ENCODE measurements at regions not wholly inside any gene's neighbourhood (a gene's known extent, or its start where the extent isn't known, plus 50 kb on each side); places are given as distances from the start of the nearest gene placed in this dataset.

GRCh38 chr12:92552412-92553108 lies 150.2 kb upstream of the PLEKHG7 start:
- WGBS, 2 donors: 75 to 76% methylated on average over 3 of the region's 3 CpGs
- Histone ChIP-seq H3K4me3 (ENCODE audit: low read depth in 1 of 2, low read length in 2 of 2) (no peak overlapping the region), H3K4me1 (ENCODE audit: control insufficient read depth in 2 of 2, insufficient read depth in 2 of 2, low read length in 1 of 2) (peaks cover 2 to 13% of the 10 kb centered on the region in 2 donors), H3K27me3 (ENCODE audit: control insufficient read depth in 1 of 2, insufficient read depth in 2 of 2, low read length in 2 of 2) (no peaks in the 10 kb centered on the region), H3K36me3 (ENCODE audit: control insufficient read depth in 2 of 2, insufficient read depth in 2 of 2, low read length in 1 of 2) (no peaks in the 10 kb centered on the region), H3K27ac (ENCODE audit: low read depth in 2 of 2, low read length in 1 of 2) (peak overlapping the region; percentile 77 to 79), H3K9me3 (ENCODE audit: control insufficient read depth in 2 of 2, insufficient read depth in 1 of 2, low read depth in 1 of 2, low read length in 1 of 2) (no peaks in the 10 kb centered on the region)

GRCh38 chr12:92551853-92552397 lies 150.9 kb upstream of the PLEKHG7 start:
- H3K27ac ChIP-seq (ENCODE audit: low read depth in 2 of 2, low read length in 1 of 2): peak overlapping the region; percentile 26 to 47
- H3K36me3 ChIP-seq (ENCODE audit: control insufficient read depth in 2 of 2, insufficient read depth in 2 of 2, low read length in 1 of 2): no peaks in the 10 kb centered on the region
- no peaks in the 10 kb centered on the region for H3K27me3 ChIP-seq (ENCODE audit: control insufficient read depth in 1 of 2, insufficient read depth in 2 of 2, low read length in 2 of 2)
- no peak overlapping the region for H3K4me3 ChIP-seq (ENCODE audit: low read depth in 1 of 2, low read length in 2 of 2)
- H3K4me1 ChIP-seq (ENCODE audit: control insufficient read depth in 2 of 2, insufficient read depth in 2 of 2, low read length in 1 of 2): peaks cover 2 to 13% of the 10 kb centered on the region in 2 donors
- H3K9me3 ChIP-seq (ENCODE audit: control insufficient read depth in 2 of 2, insufficient read depth in 1 of 2, low read depth in 1 of 2, low read length in 1 of 2): no peaks in the 10 kb centered on the region

- Histone ChIP-seq H3K27me3 (ENCODE audit: control insufficient read depth in 1 of 2, insufficient read depth in 2 of 2, low read length in 2 of 2) (no peaks in the 10 kb centered on the region), H3K4me3 (ENCODE audit: low read depth in 1 of 2, low read length in 2 of 2) (no peak overlapping the region), H3K27ac (ENCODE audit: low read depth in 2 of 2, low read length in 1 of 2) (no peak overlapping the region), H3K4me1 (ENCODE audit: control insufficient read depth in 2 of 2, insufficient read depth in 2 of 2, low read length in 1 of 2) (peaks cover 2 to 13% of the 10 kb centered on the region in 2 donors), H3K36me3 (ENCODE audit: control insufficient read depth in 2 of 2, insufficient read depth in 2 of 2, low read length in 1 of 2) (no peaks in the 10 kb centered on the region), H3K9me3 (ENCODE audit: control insufficient read depth in 2 of 2, insufficient read depth in 1 of 2, low read depth in 1 of 2, low read length in 1 of 2) (no peaks in the 10 kb centered on the region)
- 94 to 99% methylated on average over 3 of the region's 3 CpGs for WGBS, 2 donors
These were observed 151.6 kb upstream of the PLEKHG7 start for GRCh38 chr12:92551210-92551609.

- no peak overlapping the region for H3K27ac ChIP-seq (ENCODE audit: low read depth in 2 of 2, low read length in 1 of 2)
- H3K36me3 ChIP-seq (ENCODE audit: control insufficient read depth in 2 of 2, insufficient read depth in 2 of 2, low read length in 1 of 2): no peaks in the 10 kb centered on the region
- no peaks in the 10 kb centered on the region for H3K9me3 ChIP-seq (ENCODE audit: control insufficient read depth in 2 of 2, insufficient read depth in 1 of 2, low read depth in 1 of 2, low read length in 1 of 2)
- no peaks in the 10 kb centered on the region for H3K27me3 ChIP-seq (ENCODE audit: control insufficient read depth in 1 of 2, insufficient read depth in 2 of 2, low read length in 2 of 2)
- peaks cover 2 to 13% of the 10 kb centered on the region in 2 donors for H3K4me1 ChIP-seq (ENCODE audit: control insufficient read depth in 2 of 2, insufficient read depth in 2 of 2, low read length in 1 of 2)
- no peak overlapping the region for H3K4me3 ChIP-seq (ENCODE audit: low read depth in 1 of 2, low read length in 2 of 2)
These were observed 152.1 kb upstream of the PLEKHG7 start for GRCh38 chr12:92550661-92551060.

GRCh38 chr12:92550254-92550653 lies 152.5 kb upstream of the PLEKHG7 start:
- H3K9me3 ChIP-seq (ENCODE audit: control insufficient read depth in 2 of 2, insufficient read depth in 1 of 2, low read depth in 1 of 2, low read length in 1 of 2): no peaks in the 10 kb centered on the region
- no peaks in the 10 kb centered on the region for H3K36me3 ChIP-seq (ENCODE audit: control insufficient read depth in 2 of 2, insufficient read depth in 2 of 2, low read length in 1 of 2)
- no peaks in the 10 kb centered on the region for H3K27me3 ChIP-seq (ENCODE audit: control insufficient read depth in 1 of 2, insufficient read depth in 2 of 2, low read length in 2 of 2)
- no peak overlapping the region for H3K4me3 ChIP-seq (ENCODE audit: low read depth in 1 of 2, low read length in 2 of 2)
- H3K27ac ChIP-seq (ENCODE audit: low read depth in 2 of 2, low read length in 1 of 2): no peak overlapping the region
- H3K4me1 ChIP-seq (ENCODE audit: control insufficient read depth in 2 of 2, insufficient read depth in 2 of 2, low read length in 1 of 2): peaks cover 2 to 13% of the 10 kb centered on the region in 2 donors

GRCh38 chr12:92549516-92549915 lies 153.3 kb upstream of the PLEKHG7 start:
- Histone ChIP-seq H3K27ac (ENCODE audit: low read depth in 2 of 2, low read length in 1 of 2) (no peak overlapping the region), H3K9me3 (ENCODE audit: control insufficient read depth in 2 of 2, insufficient read depth in 1 of 2, low read depth in 1 of 2, low read length in 1 of 2) (no peaks in the 10 kb centered on the region), H3K27me3 (ENCODE audit: control insufficient read depth in 1 of 2, insufficient read depth in 2 of 2, low read length in 2 of 2) (no peaks in the 10 kb centered on the region), H3K4me1 (ENCODE audit: control insufficient read depth in 2 of 2, insufficient read depth in 2 of 2, low read length in 1 of 2) (peaks cover 2 to 13% of the 10 kb centered on the region in 2 donors), H3K36me3 (ENCODE audit: control insufficient read depth in 2 of 2, insufficient read depth in 2 of 2, low read length in 1 of 2) (no peaks in the 10 kb centered on the region), H3K4me3 (ENCODE audit: low read depth in 1 of 2, low read length in 2 of 2) (no peak overlapping the region)

- no peak overlapping the region for H3K4me3 ChIP-seq (ENCODE audit: low read depth in 1 of 2, low read length in 2 of 2)
- no peaks in the 10 kb centered on the region for H3K9me3 ChIP-seq (ENCODE audit: control insufficient read depth in 2 of 2, insufficient read depth in 1 of 2, low read depth in 1 of 2, low read length in 1 of 2)
- 73 to 88% methylated on average over 2 of the region's 2 CpGs for WGBS, 2 donors
- H3K4me1 ChIP-seq (ENCODE audit: control insufficient read depth in 2 of 2, insufficient read depth in 2 of 2, low read length in 1 of 2): peaks cover 0 to 12% of the 10 kb centered on the region in 2 donors
- H3K27me3 ChIP-seq (ENCODE audit: control insufficient read depth in 1 of 2, insufficient read depth in 2 of 2, low read length in 2 of 2): no peaks in the 10 kb centered on the region
- H3K36me3 ChIP-seq (ENCODE audit: control insufficient read depth in 2 of 2, insufficient read depth in 2 of 2, low read length in 1 of 2): no peaks in the 10 kb centered on the region
- no peak overlapping the region for H3K27ac ChIP-seq (ENCODE audit: low read depth in 2 of 2, low read length in 1 of 2)
These were observed 154.9 kb upstream of the PLEKHG7 start for GRCh38 chr12:92547906-92548305.

GRCh38 chr12:92547420-92547819 lies 155.4 kb upstream of the PLEKHG7 start:
- peaks cover 0 to 7% of the 10 kb centered on the region in 2 donors for H3K4me1 ChIP-seq (ENCODE audit: control insufficient read depth in 2 of 2, insufficient read depth in 2 of 2, low read length in 1 of 2)
- no peak overlapping the region for H3K4me3 ChIP-seq (ENCODE audit: low read depth in 1 of 2, low read length in 2 of 2)
- H3K27ac ChIP-seq (ENCODE audit: low read depth in 2 of 2, low read length in 1 of 2): no peak overlapping the region
- no peaks in the 10 kb centered on the region for H3K36me3 ChIP-seq (ENCODE audit: control insufficient read depth in 2 of 2, insufficient read depth in 2 of 2, low read length in 1 of 2)
- no peaks in the 10 kb centered on the region for H3K27me3 ChIP-seq (ENCODE audit: control insufficient read depth in 1 of 2, insufficient read depth in 2 of 2, low read length in 2 of 2)
- 74 to 94% methylated on average over 3 of the region's 3 CpGs for WGBS, 2 donors
- no peaks in the 10 kb centered on the region for H3K9me3 ChIP-seq (ENCODE audit: control insufficient read depth in 2 of 2, insufficient read depth in 1 of 2, low read depth in 1 of 2, low read length in 1 of 2)

- Histone ChIP-seq H3K36me3 (ENCODE audit: control insufficient read depth in 2 of 2, insufficient read depth in 2 of 2, low read length in 1 of 2) (no peaks in the 10 kb centered on the region), H3K27me3 (ENCODE audit: control insufficient read depth in 1 of 2, insufficient read depth in 2 of 2, low read length in 2 of 2) (no peaks in the 10 kb centered on the region), H3K4me3 (ENCODE audit: low read depth in 1 of 2, low read length in 2 of 2) (no peak overlapping the region), H3K9me3 (ENCODE audit: control insufficient read depth in 2 of 2, insufficient read depth in 1 of 2, low read depth in 1 of 2, low read length in 1 of 2) (no peaks in the 10 kb centered on the region), H3K4me1 (ENCODE audit: control insufficient read depth in 2 of 2, insufficient read depth in 2 of 2, low read length in 1 of 2) (peaks cover 0 to 4% of the 10 kb centered on the region in 2 donors), H3K27ac (ENCODE audit: low read depth in 2 of 2, low read length in 1 of 2) (no peak overlapping the region)
- WGBS, 2 donors: 65 to 90% methylated on average over 2 of the region's 2 CpGs
These were observed 156.0 kb upstream of the PLEKHG7 start for GRCh38 chr12:92546635-92547348.

- Histone ChIP-seq H3K9me3 (ENCODE audit: control insufficient read depth in 2 of 2, insufficient read depth in 1 of 2, low read depth in 1 of 2, low read length in 1 of 2) (no peaks in the 10 kb centered on the region), H3K27me3 (ENCODE audit: control insufficient read depth in 1 of 2, insufficient read depth in 2 of 2, low read length in 2 of 2) (no peaks in the 10 kb centered on the region), H3K4me3 (ENCODE audit: low read depth in 1 of 2, low read length in 2 of 2) (no peak overlapping the region), H3K27ac (ENCODE audit: low read depth in 2 of 2, low read length in 1 of 2) (no peak overlapping the region), H3K4me1 (ENCODE audit: control insufficient read depth in 2 of 2, insufficient read depth in 2 of 2, low read length in 1 of 2) (peaks cover 0 to 2% of the 10 kb centered on the region in 2 donors), H3K36me3 (ENCODE audit: control insufficient read depth in 2 of 2, insufficient read depth in 2 of 2, low read length in 1 of 2) (no peaks in the 10 kb centered on the region)
- WGBS, 2 donors: 61 to 87% methylated on average over 3 of the region's 3 CpGs
These were observed 156.5 kb upstream of the PLEKHG7 start for GRCh38 chr12:92546259-92546634.
